PC-9 (cell line): ENCODE measurements at regions not wholly inside any gene's neighbourhood (a gene's known extent, or its start where the extent isn't known, plus 50 kb on each side); places are given as distances from the start of the nearest gene placed in this dataset.

ENCODE experiments used
- BruUV-seq: library from RNA; stranded (reverse); fragments of 400-500 nt; replicated peaks from 2 replicates; lab custom pipeline; 2021; lab: Mats Ljungman, UMichigan
- CTCF ChIA-PET: fragments of 300-600 bp; sonication (Branson Sonifier 250); formaldehyde crosslinking; loops from one replicate; lab custom pipeline; 2022; ENCODE audit warnings: antibody characterized with exemption; lab: Charles Lee
- POLR2A ChIA-PET: fragments of 300-600 bp; sonication (Branson Sonifier 250); formaldehyde crosslinking; loops from one replicate; lab custom pipeline; 2022; ENCODE audit warnings: antibody characterized with exemption; ENCODE audit not compliant: unreplicated experiment; lab: Charles Lee
- DNase-seq, 2 experiments: peaks; one replicate each; pipeline versions ENCODE4 v3.0.0 to v3.0.0-alpha.2; 2015 to 2022; ENCODE audit warnings: mixed read lengths in 1 of 2
- H2AFZ ChIP-seq: fragments of 200-600 bp; sonication (generic); 2 replicates; pipeline ENCODE4 v1.8.1; 2017; ENCODE audit warnings: antibody characterized with exemption
- H3F3A ChIP-seq: fragments of 200-600 bp; sonication (generic); 2 replicates; pipeline ENCODE4 v1.8.1; 2017; ENCODE audit warnings: antibody characterized with exemption, mild to moderate bottlenecking, low read depth; ENCODE audit not compliant: insufficient read depth
- H3K27ac ChIP-seq: fragments of 200-600 bp; sonication (generic); 2 replicates; pipeline ENCODE4 v1.6.1; 2016; ENCODE audit warnings: mixed run types
- H3K27me3 ChIP-seq: fragments of 200-600 bp; sonication (generic); 2 replicates; pipeline ENCODE4 v1.6.1; 2016; ENCODE audit warnings: low read depth, mixed run types; ENCODE audit not compliant: insufficient read depth
- H3K36me3 ChIP-seq: fragments of 200-600 bp; sonication (generic); 2 replicates; pipeline ENCODE4 v1.6.1; 2016; ENCODE audit warnings: low read depth, mixed run types
- H3K4me1 ChIP-seq: fragments of 200-600 bp; sonication (generic); replicated peaks from 2 replicates; pipeline ENCODE4 v1.6.1; 2016; ENCODE audit warnings: mixed run types; ENCODE audit not compliant: insufficient read depth
- H3K4me2 ChIP-seq: fragments of 200-600 bp; sonication (generic); 2 replicates; pipeline ENCODE4 v1.6.1; 2017; ENCODE audit warnings: mixed run types
- H3K4me3 ChIP-seq: fragments of 200-600 bp; sonication (generic); 2 replicates; pipeline ENCODE4 v1.6.1; 2016; ENCODE audit warnings: mixed run types
- H3K79me2 ChIP-seq: fragments of 200-600 bp; sonication (generic); 2 replicates; pipeline ENCODE4 v1.6.1; 2017; ENCODE audit warnings: low read depth, mixed run types
- H3K9me2 ChIP-seq: fragments of 200-600 bp; sonication (generic); 2 replicates; pipeline ENCODE4 v1.8.1; 2017; ENCODE audit warnings: mild to moderate bottlenecking; ENCODE audit not compliant: insufficient read depth
- H3K9me3 ChIP-seq: fragments of 200-600 bp; sonication (generic); 2 replicates; pipeline ENCODE4 v1.8.1; 2016; ENCODE audit warnings: low read depth; ENCODE audit not compliant: insufficient read depth
- H4K20me1 ChIP-seq: fragments of 200-600 bp; sonication (generic); 2 replicates; pipeline ENCODE4 v1.8.1; 2017; ENCODE audit not compliant: insufficient read depth
- CTCF ChIP-seq: fragments of 200-600 bp; sonication (generic); conservative IDR thresholded peaks from 2 replicates; pipeline ENCODE4 v1.6.1; 2017; ENCODE audit warnings: mixed run types, antibody characterized with exemption, mild to moderate bottlenecking, moderate library complexity
- EZH2 ChIP-seq: fragments of 200-600 bp; sonication (generic); IDR thresholded peaks from 2 replicates; pipeline ENCODE4 v1.8.0; 2017; ENCODE audit warnings: antibody characterized with exemption, low read depth
- intact Hi-C: fragments of 100-400 bp; cut with micrococcal nuclease; formaldehyde crosslinking; loops from one replicate; pipeline ENCODE4 v1.10.0; 2022; ENCODE audit not compliant: unreplicated experiment

- no peaks in the 10 kb centered on the region for H3K27me3 ChIP-seq
- H3K36me3 ChIP-seq, result no peaks in the 10 kb centered on the region
- no peak overlapping the region for H3K27ac ChIP-seq
- H3K9me3 ChIP-seq, result no peaks in the 10 kb centered on the region
- H3K79me2 ChIP-seq, result no peaks in the 10 kb centered on the region
- H3K4me3 ChIP-seq, result no peak overlapping the region
- TF ChIP-seq CTCF (no peak), EZH2 (no peak)
- BruUV-seq, result no TSS peak
- no peaks in the 10 kb centered on the region for H3F3A ChIP-seq
- no peak for DNase-seq
- H4K20me1 ChIP-seq, result no peaks in the 10 kb centered on the region
- H2AFZ ChIP-seq, result no peak overlapping the region
- ChIA-PET POLR2A (no interaction called here), CTCF (no interaction called here)
- intact Hi-C loops, result no loop called here
- H3K4me1 ChIP-seq, result no peaks in the 10 kb centered on the region
- H3K4me2 ChIP-seq, result no peak overlapping the region
- no peaks in the 10 kb centered on the region for H3K9me2 ChIP-seq
Observed at GRCh38 chr6:82775981-82776380, 289.7 kb downstream of the UBE3D start.

- Histone ChIP-seq H2AFZ (no peak overlapping the region), H3K79me2 (no peaks in the 10 kb centered on the region), H3K4me2 (no peak overlapping the region), H3K27ac (no peak overlapping the region), H3K4me3 (no peak overlapping the region), H3K4me1 (no peaks in the 10 kb centered on the region), H3K9me2 (no peaks in the 10 kb centered on the region), H3K9me3 (no peaks in the 10 kb centered on the region), H3K36me3 (no peaks in the 10 kb centered on the region), H4K20me1 (no peaks in the 10 kb centered on the region), H3F3A (no peaks in the 10 kb centered on the region), H3K27me3 (no peaks in the 10 kb centered on the region)
- intact Hi-C loops, result no loop called here
- BruUV-seq, result no TSS peak
- no peak for DNase-seq
- TF ChIP-seq CTCF, result no peak
- ChIA-PET POLR2A (no interaction called here), CTCF (no interaction called here)
Observed at GRCh38 chr6:82779041-82779440, 286.6 kb downstream of the UBE3D start.

- BruUV-seq, result no TSS peak
- Histone ChIP-seq H3K4me2 (no peak overlapping the region), H3K79me2 (no peaks in the 10 kb centered on the region), H3K9me2 (no peaks in the 10 kb centered on the region), H3F3A (no peaks in the 10 kb centered on the region), H2AFZ (no peak overlapping the region), H4K20me1 (no peaks in the 10 kb centered on the region), H3K4me1 (no peaks in the 10 kb centered on the region), H3K27me3 (no peaks in the 10 kb centered on the region), H3K9me3 (no peaks in the 10 kb centered on the region), H3K27ac (no peak overlapping the region), H3K36me3 (no peaks in the 10 kb centered on the region), H3K4me3 (no peak overlapping the region)
- DNase-seq, result no peak
- POLR2A ChIA-PET, result no interaction called here
- intact Hi-C loops, result no loop called here
- TF ChIP-seq EZH2, result no peak
- TF ChIP-seq CTCF, result no peak
- CTCF ChIA-PET, result interaction anchor here (0.7 kb wide), 1 partner anchor 30 kb away, joined by 3 read pairs; no protein-coding TSS in a partner anchor
Observed at GRCh38 chr6:82780334-82780733, 285.3 kb downstream of the UBE3D start.
